Fibroblast of the aortic adventitia (primary cell): ENCODE measurements at regions not wholly inside any gene's neighbourhood (a gene's known extent, or its start where the extent isn't known, plus 50 kb on each side); places are given as distances from the start of the nearest gene placed in this dataset.

Experiments used
- DNase-seq: peaks from one replicate; pipeline ENCODE4 v3.0.0-alpha.2; 2010; ENCODE audit warnings: low read depth
- H3K4me3 ChIP-seq: 2 replicates; pipeline ENCODE4 v1.5.1; 2011; ENCODE audit warnings: low read depth, mild to moderate bottlenecking, control low read depth, low read length, moderate library complexity
- CTCF ChIP-seq: IDR thresholded peaks from 2 replicates; pipeline ENCODE4 v1.5.1; 2011; ENCODE audit warnings: mild to moderate bottlenecking, low read length, control low read depth, inconsistent platforms; ENCODE audit not compliant: insufficient read depth

GRCh38 chr13:36493046-36493445 is 60.8 kb downstream of the CCNA1 start:
- no peak for TF ChIP-seq CTCF
- no peak for DNase-seq
- H3K4me3 ChIP-seq: no peak overlapping the region

GRCh38 chr13:36495431-36495830 is 63.1 kb downstream of the CCNA1 start:
- no peak overlapping the region for H3K4me3 ChIP-seq
- no peak for TF ChIP-seq CTCF
- no peak for DNase-seq

GRCh38 chr13:36509369-36509768 is 77.1 kb downstream of the CCNA1 start:
- no peak for TF ChIP-seq CTCF
- no peak for DNase-seq
- H3K4me3 ChIP-seq: no peak overlapping the region

- H3K4me3 ChIP-seq: no peak overlapping the region
- DNase-seq: no peak
- no peak for TF ChIP-seq CTCF
These were observed 80.5 kb downstream of the CCNA1 start for GRCh38 chr13:36512771-36513170.

GRCh38 chr13:36513266-36513665 is 81.0 kb downstream of the CCNA1 start:
- no peak for DNase-seq
- no peak for TF ChIP-seq CTCF
- no peak overlapping the region for H3K4me3 ChIP-seq

GRCh38 chr13:36515466-36515865 is 83.2 kb downstream of the CCNA1 start:
- no peak for DNase-seq
- H3K4me3 ChIP-seq: no peak overlapping the region
- TF ChIP-seq CTCF: no peak

GRCh38 chr13:36516225-36516624 is 83.9 kb downstream of the CCNA1 start:
- no peak for TF ChIP-seq CTCF
- no peak for DNase-seq
- no peak overlapping the region for H3K4me3 ChIP-seq
